Activated CD8-positive, alpha-beta memory T cell treated with anti-CD3 and anti-CD28 coated beads, Interleukin-2, amount 10 ng/mL, durations not matched to agents 7 days and 5 days (primary cell): ENCODE measurements at regions not wholly inside any gene's neighbourhood (a gene's known extent, or its start where the extent isn't known, plus 50 kb on each side); places are given as distances from the start of the nearest gene placed in this dataset.
"Not testable (repeated sequence)": the region's sequence is repeated elsewhere in the genome, so short reads cannot be mapped to it uniquely, and the experiment has no call there.

ENCODE experiments used
- ATAC-seq: fragments of 150-1000 bp; cut with Tn5 transposase; one replicate; pipeline ENCODE4 v1.10.0; 2021; ENCODE audit warnings: moderate library complexity
- CTCF ChIA-PET: fragments of 350-600 bp; sonication (Branson Sonifier 250); formaldehyde crosslinking; loops from one replicate; lab custom pipeline; 2021; ENCODE audit warnings: antibody characterized with exemption; lab: Charles Lee
- DNase-seq: peaks from one replicate; pipeline ENCODE4 v3.0.0-alpha.2; 2020
- H3K27ac Mint-ChIP-seq: one replicate; pipeline ENCODE4 v1.8.0; 2021; ENCODE audit warnings: mild to moderate bottlenecking, mixed read lengths
- H3K27me3 Mint-ChIP-seq: one replicate; pipeline ENCODE4 v1.8.0; 2021; ENCODE audit warnings: mixed read lengths
- H3K36me3 Mint-ChIP-seq: one replicate; pipeline ENCODE4 v1.8.0; 2021; ENCODE audit warnings: mild to moderate bottlenecking, mixed read lengths
- H3K4me1 Mint-ChIP-seq: one replicate; pipeline ENCODE4 v1.8.0; 2021; ENCODE audit warnings: mixed read lengths
- H3K4me3 Mint-ChIP-seq: one replicate; pipeline ENCODE4 v1.8.0; 2021; ENCODE audit warnings: mild to moderate bottlenecking, moderate library complexity, mixed read lengths
- H3K9me3 Mint-ChIP-seq: one replicate; pipeline ENCODE4 v1.8.0; 2022; ENCODE audit warnings: low read depth, mixed read lengths

DNA sequence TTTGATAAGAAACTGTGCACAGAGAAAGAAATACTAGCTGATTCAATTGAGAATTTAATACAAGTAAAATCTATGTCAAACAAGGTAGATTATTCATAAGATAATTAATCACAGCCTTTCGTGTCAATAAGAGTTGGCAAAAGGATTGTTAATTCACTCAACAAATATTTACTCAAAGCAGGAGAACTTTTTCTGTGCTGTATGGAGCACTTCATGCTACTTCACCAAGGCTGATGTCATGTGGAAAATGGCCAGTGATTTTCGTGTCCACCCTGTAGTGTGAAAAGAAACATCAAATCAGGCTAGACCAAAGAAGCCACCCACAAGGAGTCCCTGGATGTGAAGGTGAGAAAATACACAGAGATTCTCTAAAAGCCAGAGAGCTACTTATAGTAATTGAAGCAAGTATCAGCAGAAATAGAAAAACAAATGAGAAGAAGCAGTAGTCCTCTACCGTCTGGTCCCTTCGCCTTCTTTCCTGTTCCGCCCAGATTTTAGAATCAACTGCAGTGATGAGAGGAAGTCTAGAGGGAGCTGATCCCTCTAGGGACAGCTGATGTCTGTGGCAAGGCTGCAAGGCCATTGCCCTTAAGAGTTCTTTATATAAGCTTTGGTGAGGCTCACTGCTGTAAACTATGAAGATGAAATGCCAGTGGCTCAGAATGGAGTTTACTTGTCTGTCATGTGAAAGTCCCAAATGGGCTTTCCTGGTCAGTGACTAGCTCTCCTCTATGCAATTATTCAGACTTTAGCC lies 201.3 kb upstream of the APCDD1 start:
- no peaks in the 10 kb centered on the region for H3K9me3 Mint-ChIP-seq
- CTCF ChIA-PET = no interaction called here
- no peaks in the 10 kb centered on the region for H3K27me3 Mint-ChIP-seq
- H3K36me3 Mint-ChIP-seq = no peaks in the 10 kb centered on the region
- H3K4me3 Mint-ChIP-seq = no peak overlapping the region
- DNase-seq (no peak), ATAC-seq (no peak)
- H3K27ac Mint-ChIP-seq = no peak overlapping the region
- H3K4me1 Mint-ChIP-seq = no peaks in the 10 kb centered on the region

DNA sequence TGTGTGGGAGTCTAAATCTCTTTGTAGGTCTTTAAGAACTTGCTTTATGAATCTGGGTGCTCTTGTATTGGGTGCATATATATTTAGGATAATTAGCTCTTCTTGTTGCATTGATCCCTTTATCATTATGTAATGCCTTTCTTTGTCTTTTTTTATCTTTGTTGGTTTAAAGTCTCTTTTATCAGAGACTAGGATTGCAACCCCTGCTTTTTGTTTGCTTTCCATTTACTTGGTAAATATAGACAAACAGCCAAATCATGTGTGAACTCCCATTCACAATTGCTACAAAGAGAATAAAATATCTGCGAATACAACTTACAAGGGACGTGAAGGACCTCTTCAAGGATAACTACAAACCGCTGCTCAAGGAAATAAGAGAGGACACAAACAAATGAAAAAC lies 198.2 kb upstream of the APCDD1 start:
- ATAC-seq, H3K27ac Mint-ChIP-seq, H3K4me1 Mint-ChIP-seq, DNase-seq, H3K4me3 Mint-ChIP-seq, H3K9me3 Mint-ChIP-seq, H3K27me3 Mint-ChIP-seq, CTCF ChIA-PET, H3K36me3 Mint-ChIP-seq: not testable (repeated sequence)

DNA sequence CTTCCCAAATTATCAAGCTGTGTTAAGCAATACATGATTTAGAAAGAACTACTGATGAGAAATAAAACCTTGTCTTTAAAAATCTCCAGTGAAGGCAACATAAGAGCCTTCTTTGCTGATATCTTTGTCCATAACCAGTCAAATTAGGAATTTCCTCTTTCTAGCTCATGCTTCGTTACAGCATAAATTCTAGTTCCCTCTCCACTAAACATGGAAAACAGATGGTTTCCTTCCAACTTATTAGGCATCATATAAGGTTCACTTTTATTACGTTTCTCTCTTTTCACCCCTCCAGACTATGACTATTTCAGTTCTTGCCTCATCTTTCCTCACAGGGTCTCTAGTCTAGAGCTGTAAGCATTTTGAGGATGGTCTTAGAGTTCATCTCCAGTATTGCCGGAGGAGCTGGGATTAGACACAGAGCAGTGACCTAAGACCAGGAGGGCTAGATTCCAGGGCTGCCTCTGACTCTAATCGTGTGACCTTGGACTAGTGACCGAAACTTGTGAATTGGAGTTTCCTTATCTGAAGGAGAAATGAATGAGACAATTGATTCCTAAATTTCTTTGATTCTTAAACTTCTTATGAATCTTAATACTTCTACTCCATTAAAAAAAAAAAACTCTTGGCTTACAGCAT lies 195.5 kb upstream of the APCDD1 start:
- no peak for ATAC-seq
- H3K4me3 Mint-ChIP-seq = no peak overlapping the region
- H3K27me3 Mint-ChIP-seq = no peaks in the 10 kb centered on the region

DNA sequence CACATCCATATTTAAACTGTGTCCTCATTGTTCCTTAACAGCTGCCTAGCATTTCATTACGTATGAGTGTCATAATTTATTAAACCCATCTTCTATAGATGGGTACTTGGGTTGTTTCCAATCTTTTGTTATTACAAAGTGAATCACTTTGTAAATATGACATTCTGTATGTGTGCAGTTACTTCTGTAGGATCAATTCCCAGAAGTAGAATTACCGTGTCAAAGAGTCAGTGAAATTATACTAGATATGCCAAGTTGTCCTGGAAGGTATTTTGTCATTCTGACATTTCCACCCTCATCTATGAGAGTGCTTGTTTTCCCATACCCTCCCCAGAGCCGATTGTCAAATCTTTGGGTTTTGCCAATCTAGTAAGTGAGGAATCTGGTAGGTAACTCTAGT lies 194.5 kb upstream of the APCDD1 start:
- CTCF ChIA-PET = no interaction called here
- Mint-ChIP-seq H3K4me3 (no peak overlapping the region), H3K27me3 (no peaks in the 10 kb centered on the region), H3K36me3 (no peaks in the 10 kb centered on the region), H3K27ac (no peak overlapping the region), H3K4me1 (no peaks in the 10 kb centered on the region), H3K9me3 (no peaks in the 10 kb centered on the region)
- no peak for ATAC-seq
- no peak for DNase-seq

More for the DNA sequence above, 195.5 kb upstream of the APCDD1 start:
- no peaks in the 10 kb centered on the region for H3K9me3 Mint-ChIP-seq
- no peak overlapping the region for H3K27ac Mint-ChIP-seq
- no peaks in the 10 kb centered on the region for H3K36me3 Mint-ChIP-seq
- DNase-seq = no peak
- CTCF ChIA-PET = no interaction called here
- H3K4me1 Mint-ChIP-seq = no peaks in the 10 kb centered on the region

DNA sequence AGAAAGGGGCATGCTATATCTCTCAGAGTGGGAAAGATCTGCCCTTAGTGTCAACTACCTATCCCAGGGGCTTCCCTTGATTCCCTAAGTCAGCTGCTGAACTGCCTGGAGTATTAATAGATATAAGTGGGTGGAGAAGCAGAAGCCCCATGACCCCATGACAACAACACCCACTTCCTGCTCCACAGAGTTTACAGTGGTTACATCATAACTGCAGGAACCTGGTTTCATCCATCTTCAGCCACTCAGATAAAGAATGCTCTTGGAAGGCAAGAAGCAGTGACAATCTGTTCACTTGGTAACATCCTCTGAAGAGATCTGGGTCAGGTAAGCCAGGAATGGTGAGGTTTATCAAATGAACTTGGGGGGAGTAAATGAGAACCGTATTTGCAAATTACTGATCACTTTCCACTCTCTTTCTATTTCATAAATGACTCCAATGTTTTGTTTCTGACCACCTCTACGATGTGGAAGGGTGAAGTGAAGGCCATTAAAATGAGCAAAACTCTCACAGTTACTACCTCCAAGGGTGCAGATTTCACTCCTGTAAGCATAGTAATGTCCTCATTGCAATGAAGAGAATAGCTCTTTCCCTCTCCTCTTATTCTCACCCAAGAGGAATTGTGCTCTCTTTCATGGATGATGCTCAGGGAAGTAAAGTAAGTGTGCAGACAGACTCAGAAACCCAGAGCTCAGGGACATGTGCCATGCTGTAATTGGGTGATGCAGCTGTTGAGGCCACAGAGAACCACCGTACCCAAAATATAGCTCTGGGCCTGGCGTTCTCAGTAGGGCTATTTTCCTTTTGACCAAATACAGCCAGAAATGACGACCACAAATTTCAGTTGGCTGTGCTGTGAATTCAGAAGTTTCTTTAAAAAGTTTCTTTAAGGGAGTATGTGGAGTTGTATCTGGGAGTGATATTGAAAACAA lies 192.8 kb upstream of the APCDD1 start:
- Mint-ChIP-seq H3K27ac (no peak overlapping the region), H3K9me3 (no peaks in the 10 kb centered on the region), H3K4me3 (no peak overlapping the region), H3K4me1 (no peaks in the 10 kb centered on the region), H3K27me3 (no peaks in the 10 kb centered on the region), H3K36me3 (no peaks in the 10 kb centered on the region)
- no peak for ATAC-seq
- CTCF ChIA-PET = no interaction called here
- DNase-seq = no peak

DNA sequence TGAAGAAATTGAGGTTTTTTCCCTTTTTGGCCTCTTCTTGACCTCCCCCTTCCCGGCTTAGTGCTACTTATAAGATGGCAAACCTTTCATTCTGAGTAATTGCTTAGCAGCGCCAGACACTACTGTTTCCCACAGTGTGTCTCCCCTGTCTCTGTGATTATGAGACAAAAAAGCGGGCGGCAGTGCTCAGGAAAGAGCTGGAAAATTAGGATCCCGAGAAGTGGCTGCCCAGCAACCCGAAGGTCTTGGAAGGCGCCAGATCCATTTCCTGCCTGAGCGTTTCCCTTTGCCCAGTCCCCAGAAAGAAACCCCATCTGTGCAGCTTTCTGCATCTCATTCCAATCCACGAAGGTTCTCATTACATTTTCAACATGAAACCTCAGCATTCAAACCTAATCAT lies 191.9 kb upstream of the APCDD1 start:
- no peak overlapping the region for H3K27ac Mint-ChIP-seq
- no peak for ATAC-seq
- no peaks in the 10 kb centered on the region for H3K9me3 Mint-ChIP-seq
- H3K36me3 Mint-ChIP-seq = no peaks in the 10 kb centered on the region
- H3K27me3 Mint-ChIP-seq = no peaks in the 10 kb centered on the region
- no peak overlapping the region for H3K4me3 Mint-ChIP-seq
- H3K4me1 Mint-ChIP-seq = no peaks in the 10 kb centered on the region
- no peak for DNase-seq
- CTCF ChIA-PET = no interaction called here

DNA sequence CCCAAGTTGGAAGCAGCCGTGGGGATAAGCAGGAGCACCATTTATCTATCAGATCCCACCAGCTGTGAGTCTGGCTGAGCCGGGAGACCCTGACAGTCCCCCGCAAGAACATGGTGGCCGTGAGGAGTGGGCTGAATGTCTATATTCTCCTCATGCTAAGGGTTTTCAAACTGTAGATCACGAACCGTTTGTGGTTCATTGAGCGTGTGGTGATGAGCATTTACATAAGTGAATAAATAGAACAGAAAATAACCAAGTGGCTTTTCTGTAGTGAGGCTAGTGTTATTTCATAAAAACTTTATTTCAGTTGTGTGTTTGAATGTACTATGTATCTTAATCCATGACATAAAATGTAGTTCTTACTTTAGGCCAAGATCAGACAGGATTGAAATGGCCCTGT lies 190.2 kb upstream of the APCDD1 start:
- H3K9me3 Mint-ChIP-seq = no peaks in the 10 kb centered on the region
- H3K27me3 Mint-ChIP-seq = no peaks in the 10 kb centered on the region
- H3K36me3 Mint-ChIP-seq = no peaks in the 10 kb centered on the region
- ATAC-seq = no peak
- H3K27ac Mint-ChIP-seq = no peak overlapping the region
- no peak for DNase-seq
- H3K4me3 Mint-ChIP-seq = no peak overlapping the region
- CTCF ChIA-PET = no interaction called here
- no peaks in the 10 kb centered on the region for H3K4me1 Mint-ChIP-seq

DNA sequence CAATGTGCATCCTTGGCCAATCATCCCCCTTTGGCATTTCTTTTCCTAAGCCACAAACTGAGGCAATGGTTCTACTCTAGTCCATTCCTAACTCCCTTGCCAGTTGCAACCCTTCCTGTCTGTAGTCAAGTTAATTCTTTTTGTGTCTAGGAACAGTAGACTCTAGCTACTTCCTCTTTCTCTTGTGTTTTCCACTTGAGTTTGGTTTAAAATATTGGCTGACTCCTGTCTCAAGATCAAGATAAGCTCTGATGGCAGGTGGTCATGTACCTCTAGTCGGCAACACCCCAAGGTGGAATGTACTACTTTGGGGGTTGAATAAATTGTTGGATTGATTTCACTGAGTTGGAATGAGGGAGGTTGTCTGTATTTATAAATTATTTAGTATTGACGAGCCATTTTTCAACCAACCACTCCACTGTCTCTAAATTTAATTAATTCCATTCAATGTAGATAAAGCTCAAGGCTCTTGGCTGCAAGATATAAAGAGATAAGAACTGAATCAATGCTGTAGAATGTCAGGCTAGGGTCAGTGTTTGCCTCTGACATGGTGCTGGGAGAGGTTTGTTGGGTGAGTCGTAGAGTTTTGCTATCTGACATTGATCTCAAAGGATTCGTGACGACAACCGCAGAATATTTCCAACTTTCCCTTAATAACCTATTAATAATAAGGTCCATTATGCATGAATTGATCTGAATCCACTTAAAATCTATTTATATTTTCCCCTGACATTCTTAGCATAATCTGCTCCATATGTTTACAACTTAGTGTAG lies 188.7 kb upstream of the APCDD1 start:
- Mint-ChIP-seq H3K27me3 (peaks cover 2% of the 10 kb centered on the region), H3K36me3 (no peaks in the 10 kb centered on the region), H3K4me3 (no peak overlapping the region), H3K27ac (no peak overlapping the region), H3K4me1 (no peaks in the 10 kb centered on the region), H3K9me3 (no peaks in the 10 kb centered on the region)
- no peak for DNase-seq
- ATAC-seq = no peak
- CTCF ChIA-PET = no interaction called here

DNA sequence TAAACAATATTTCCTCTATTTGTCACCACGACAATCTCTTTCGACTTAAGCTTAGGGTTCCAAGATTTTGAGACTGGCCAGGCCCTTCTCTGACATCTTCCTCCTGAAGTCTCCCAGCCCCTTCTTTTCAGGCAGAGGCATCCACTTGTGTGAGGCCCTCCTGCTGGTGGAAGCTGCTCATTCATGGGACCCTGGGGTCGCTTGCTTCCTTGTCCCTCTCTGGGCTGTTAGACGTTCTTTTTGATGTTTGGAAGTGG lies 188.2 kb upstream of the APCDD1 start:
- no peak for ATAC-seq
- H3K4me3 Mint-ChIP-seq = no peak overlapping the region
- CTCF ChIA-PET = no interaction called here
- no peaks in the 10 kb centered on the region for H3K9me3 Mint-ChIP-seq
- DNase-seq = no peak
- H3K27ac Mint-ChIP-seq = no peak overlapping the region
- H3K36me3 Mint-ChIP-seq = no peaks in the 10 kb centered on the region
- peaks cover 2% of the 10 kb centered on the region for H3K27me3 Mint-ChIP-seq
- H3K4me1 Mint-ChIP-seq = no peaks in the 10 kb centered on the region

DNA sequence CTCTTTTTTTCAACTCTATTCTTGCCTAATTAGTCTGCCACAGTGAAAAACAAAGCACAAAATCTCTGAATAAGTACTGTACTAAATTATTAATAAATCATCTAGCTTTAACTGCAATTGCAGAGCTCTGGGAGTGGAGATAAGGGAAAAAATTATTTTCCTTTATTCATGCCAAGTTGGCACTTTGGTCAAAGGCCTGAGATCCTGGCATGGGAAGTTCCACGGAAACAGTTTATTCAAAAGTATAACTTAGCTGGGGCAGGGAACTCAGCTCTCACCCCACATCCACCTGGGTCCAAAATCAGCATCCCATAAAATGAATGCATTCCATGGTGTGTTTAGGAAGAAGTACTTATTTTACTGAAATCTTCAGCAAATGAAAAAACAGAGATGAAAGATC lies 185.2 kb upstream of the APCDD1 start:
- Mint-ChIP-seq H3K36me3 (no peaks in the 10 kb centered on the region), H3K4me1 (no peaks in the 10 kb centered on the region), H3K4me3 (no peak overlapping the region), H3K27ac (no peak overlapping the region), H3K27me3 (peaks cover 2% of the 10 kb centered on the region), H3K9me3 (no peaks in the 10 kb centered on the region)
- no peak for ATAC-seq
- CTCF ChIA-PET = no interaction called here
- no peak for DNase-seq

DNA sequence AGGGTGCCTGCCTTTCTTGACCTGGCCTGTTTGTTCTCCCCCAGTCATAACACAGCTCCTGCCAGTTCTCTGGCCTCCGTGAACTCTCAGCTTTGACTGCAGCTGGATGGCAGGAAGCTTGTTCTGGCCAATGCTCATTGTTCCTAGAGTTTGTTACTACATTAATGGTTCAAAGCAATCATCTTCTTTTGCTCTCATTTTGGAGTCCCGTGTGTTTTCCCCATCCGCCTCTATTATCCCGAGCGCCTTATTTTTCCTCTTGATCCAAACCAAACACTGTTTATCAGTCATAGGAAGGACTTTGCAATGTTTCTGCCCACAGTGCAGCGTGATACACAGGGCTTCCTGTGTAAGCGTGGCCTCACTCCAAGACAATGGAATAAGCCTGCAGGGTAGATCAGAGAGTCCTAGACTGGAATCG lies 184.3 kb upstream of the APCDD1 start:
- no peak overlapping the region for H3K4me3 Mint-ChIP-seq

DNA sequence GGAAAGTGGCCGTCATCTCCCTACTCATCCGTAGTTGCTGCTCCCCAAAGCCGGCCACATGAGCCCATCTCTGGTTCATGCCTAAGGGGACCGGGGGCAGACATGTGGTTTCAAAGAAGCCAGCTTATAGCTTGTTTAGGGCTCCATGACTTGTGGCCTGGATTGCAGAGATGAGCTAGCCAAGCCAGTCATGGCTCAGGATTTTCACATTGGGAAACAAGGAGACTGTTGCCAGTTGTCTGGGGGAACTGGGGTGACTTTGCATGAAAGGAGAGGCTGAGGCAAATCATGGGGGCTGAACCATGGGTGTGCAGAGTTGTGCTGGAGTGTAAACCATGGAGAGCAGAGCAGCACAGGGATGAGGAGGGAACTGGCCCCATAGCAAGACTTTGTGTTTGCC lies 183.0 kb upstream of the APCDD1 start:
- Mint-ChIP-seq H3K4me3 (no peak overlapping the region), H3K27me3 (peaks cover 2% of the 10 kb centered on the region), H3K27ac (no peak overlapping the region), H3K36me3 (no peaks in the 10 kb centered on the region), H3K9me3 (peaks cover 4% of the 10 kb centered on the region), H3K4me1 (no peaks in the 10 kb centered on the region)
- ATAC-seq (no peak), DNase-seq (no peak)
- CTCF ChIA-PET = no interaction called here

More for the DNA sequence above, 184.3 kb upstream of the APCDD1 start:
- Mint-ChIP-seq H3K9me3 (no peaks in the 10 kb centered on the region), H3K4me1 (no peaks in the 10 kb centered on the region), H3K36me3 (no peaks in the 10 kb centered on the region), H3K27ac (no peak overlapping the region), H3K27me3 (peaks cover 2% of the 10 kb centered on the region)
- DNase-seq (no peak), ATAC-seq (no peak)
- CTCF ChIA-PET = no interaction called here

DNA sequence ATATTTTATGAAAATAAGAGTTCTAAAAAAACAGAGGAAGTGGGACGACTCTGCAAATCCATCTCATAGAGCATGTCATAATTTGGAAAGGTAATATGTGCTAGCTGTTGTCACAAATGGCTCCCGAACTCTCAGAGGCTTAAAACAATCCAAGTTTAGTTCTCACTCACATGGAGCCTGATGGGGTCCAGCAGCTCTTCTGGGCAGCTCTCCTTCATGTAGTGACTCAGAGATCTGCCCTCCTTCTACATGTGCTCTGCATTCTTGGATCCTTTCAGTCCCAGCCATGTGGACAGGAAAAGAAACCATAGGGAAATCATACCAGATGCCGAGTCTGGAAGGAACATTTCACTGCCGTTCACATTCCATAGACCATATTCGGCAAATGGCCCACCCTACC lies 180.1 kb upstream of the APCDD1 start:
- H3K27ac Mint-ChIP-seq = no peak overlapping the region
- no peaks in the 10 kb centered on the region for H3K4me1 Mint-ChIP-seq
- H3K36me3 Mint-ChIP-seq = no peaks in the 10 kb centered on the region
- no peak for ATAC-seq
- peaks cover 2% of the 10 kb centered on the region for H3K27me3 Mint-ChIP-seq
- CTCF ChIA-PET = interaction anchor here (1.2 kb wide), 1 partner anchor 8 kb away, joined by 3 read pairs; no protein-coding TSS in a partner anchor
- H3K4me3 Mint-ChIP-seq = no peak overlapping the region
- no peak for DNase-seq
- peaks cover 4% of the 10 kb centered on the region for H3K9me3 Mint-ChIP-seq
